ENCODE measurements at regions not wholly inside any gene's neighbourhood (a gene's known extent, or its start where the extent isn't known, plus 50 kb on each side); places are given as distances from the start of the nearest gene placed in this dataset.

- H3K4me2 ChIP-seq (ENCODE audit: low read depth, low read length), result no peak overlapping the region
- H3K9ac ChIP-seq (ENCODE audit: low read depth, low read length), result no peak overlapping the region
- TF ChIP-seq BHLHE40 (IDR thresholded peaks at IDR 0.05; ENCODE audit: low read depth, low read length), result no peak
- H2AFZ ChIP-seq (replicated peaks; ENCODE audit: low read length, poor library complexity), result no peak overlapping the region
- H3K27ac ChIP-seq (ENCODE audit: insufficient read depth, low read length), result no peak overlapping the region
- no peak overlapping the region for H2BK120ac ChIP-seq (ENCODE audit: low read depth, low read length)
- H2BK15ac ChIP-seq (ENCODE audit: low read depth, low read length), result no peak overlapping the region
- DNase-seq, result no peak
- intact Hi-C loops (cut with micrococcal nuclease), result no loop called here
- H3K56ac ChIP-seq (ENCODE audit: extremely low read depth, insufficient read depth, low read length), result no peak overlapping the region
- no peak overlapping the region for H2AK5ac ChIP-seq (ENCODE audit: low read depth, low read length)
- in situ Hi-C loops (cut with MboI; ENCODE audit: low sequenced_read_pairs), result no loop called here
- H3K4me1 ChIP-seq (ENCODE audit: control insufficient read depth, insufficient read depth, low read length), result no peaks in the 10 kb centered on the region
- no peak overlapping the region for H3K4ac ChIP-seq (ENCODE audit: low read depth, low read length)
- H3K14ac ChIP-seq (replicated peaks; ENCODE audit: low read depth, low read length), result no peak overlapping the region
- H2AK9ac ChIP-seq (replicated peaks; ENCODE audit: low read depth, low read length, poor library complexity), result no peak overlapping the region
- no peak overlapping the region for H2BK20ac ChIP-seq (ENCODE audit: low read depth, low read length)
- no peak overlapping the region for H2BK5ac ChIP-seq (ENCODE audit: low read depth, low read length, poor library complexity, severe bottlenecking)
- no peaks in the 10 kb centered on the region for H3K36me3 ChIP-seq (ENCODE audit: control insufficient read depth, insufficient read depth, low read length)
- POLR2A ChIA-PET (ENCODE audit: unreplicated experiment), result no interaction called here
- no TSS peak for BruUV-seq (replicated peaks)
- no peak overlapping the region for H4K91ac ChIP-seq (ENCODE audit: insufficient read depth, low read depth, low read length)
- CTCF ChIA-PET, result no interaction called here
- no peaks in the 10 kb centered on the region for H3K9me1 ChIP-seq (ENCODE audit: insufficient read depth, low read length)
- no peak for ATAC-seq (ENCODE audit: low read depth)
- H4K5ac ChIP-seq (ENCODE audit: low read depth, low read length), result no peak overlapping the region
- no peak overlapping the region for H3K4me3 ChIP-seq (ENCODE audit: insufficient read depth, low read depth, low read length)
- H3K79me1 ChIP-seq (ENCODE audit: low read depth in 1 of 2, low read length in 2 of 2), result no peaks in the 10 kb centered on the region
- H4K8ac ChIP-seq (ENCODE audit: low read depth in 2 of 2, low read length in 2 of 2), result no peak overlapping the region
- dilution Hi-C loops (cut with HindIII; ENCODE audit: low sequenced_read_pairs, unreplicated experiment), result no loop called here
- no peaks in the 10 kb centered on the region for H3K27me3 ChIP-seq (ENCODE audit: control insufficient read depth, insufficient read depth, low read length)
- peaks cover 15% of the 10 kb centered on the region for H3K9me3 ChIP-seq (ENCODE audit: control insufficient read depth, insufficient read depth, low read length)
- no peak overlapping the region for H3K23ac ChIP-seq (ENCODE audit: low read depth, low read length)
- H3K18ac ChIP-seq (ENCODE audit: low read depth, low read length), result no peak overlapping the region
- no CpG with 5 or more reads among the region's 8 CpGs for WGBS, 2 experiments (ENCODE audit: extremely low coverage in 2 of 2, insufficient read length in 1 of 2)
- H4K20me1 ChIP-seq (ENCODE audit: insufficient read depth, low read length), result no peaks in the 10 kb centered on the region
Observed at GRCh38 chr6:164756723-164757122, 552.7 kb downstream of the C6orf118 start.

All from IMR-90 (cell line).